Activated naive CD4-positive, alpha-beta T cell treated with Interleukin-2 at 50 U/mL for 16 hours (primary cell): ENCODE measurements at regions not wholly inside any gene's neighbourhood (a gene's known extent, or its start where the extent isn't known, plus 50 kb on each side); places are given as distances from the start of the nearest gene placed in this dataset.

Experiments used
- DNase-seq: peaks from one replicate; pipeline ENCODE4 v3.0.0-alpha.2; 2020

DNA sequence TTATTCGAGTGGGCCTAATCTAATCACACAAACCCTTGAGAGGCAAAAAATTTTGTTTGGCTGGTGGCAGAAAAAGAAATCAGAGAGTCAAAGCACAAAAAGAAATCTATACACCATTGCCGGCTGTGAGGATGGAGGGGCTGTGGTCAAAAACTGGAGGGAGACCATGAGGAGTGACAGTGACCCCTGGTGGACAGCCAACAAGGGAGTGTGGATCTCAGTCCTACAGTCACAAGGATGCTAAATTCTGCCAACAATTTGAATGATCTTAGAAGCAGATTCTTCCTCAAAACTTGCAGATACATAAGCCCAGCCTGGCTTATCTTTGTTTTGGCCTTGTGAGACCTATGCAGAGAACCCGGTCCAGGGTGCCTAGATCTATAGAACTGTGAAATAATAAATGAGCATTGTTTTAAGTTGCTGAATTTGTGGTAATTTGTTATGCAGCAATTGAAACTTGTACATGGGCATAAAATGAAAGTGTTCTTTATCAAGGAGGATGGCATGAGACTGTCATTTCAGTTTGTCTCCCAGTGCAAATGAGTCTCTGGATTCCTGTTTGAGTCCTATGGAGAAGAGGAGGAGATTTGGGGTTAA lies 103.0 kb upstream of the ARHGEF26 start:
- peak; percentile 19 for DNase-seq

DNA sequence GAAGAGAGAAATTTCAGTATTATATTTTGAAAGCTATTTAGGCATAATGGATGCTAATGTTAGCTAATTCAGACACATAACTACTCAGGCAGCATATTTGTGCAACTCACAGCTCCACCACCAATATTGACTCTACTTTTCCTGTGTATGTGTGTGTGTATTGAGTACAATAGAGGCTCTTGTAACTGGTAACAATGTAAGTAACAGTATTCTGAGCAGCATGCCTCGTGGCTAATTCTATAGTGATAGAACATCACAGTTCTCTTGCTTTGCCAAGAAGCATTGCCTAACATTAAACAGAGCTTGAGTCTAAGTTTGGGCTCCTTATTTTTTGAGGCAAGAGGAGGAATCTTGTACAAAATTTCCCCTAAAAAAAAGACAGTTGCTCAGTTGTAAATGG lies 98.6 kb upstream of the ARHGEF26 start:
- no peak for DNase-seq

- DNase-seq, result no peak
Observed at GRCh38 chr3:154023148-154023547, 98.0 kb upstream of the ARHGEF26 start.

- no peak for DNase-seq
Observed at GRCh38 chr3:154025007-154025406, 96.2 kb upstream of the ARHGEF26 start.

GRCh38 chr3:154029926-154030325 lies 91.3 kb upstream of the ARHGEF26 start:
- no peak for DNase-seq

DNA sequence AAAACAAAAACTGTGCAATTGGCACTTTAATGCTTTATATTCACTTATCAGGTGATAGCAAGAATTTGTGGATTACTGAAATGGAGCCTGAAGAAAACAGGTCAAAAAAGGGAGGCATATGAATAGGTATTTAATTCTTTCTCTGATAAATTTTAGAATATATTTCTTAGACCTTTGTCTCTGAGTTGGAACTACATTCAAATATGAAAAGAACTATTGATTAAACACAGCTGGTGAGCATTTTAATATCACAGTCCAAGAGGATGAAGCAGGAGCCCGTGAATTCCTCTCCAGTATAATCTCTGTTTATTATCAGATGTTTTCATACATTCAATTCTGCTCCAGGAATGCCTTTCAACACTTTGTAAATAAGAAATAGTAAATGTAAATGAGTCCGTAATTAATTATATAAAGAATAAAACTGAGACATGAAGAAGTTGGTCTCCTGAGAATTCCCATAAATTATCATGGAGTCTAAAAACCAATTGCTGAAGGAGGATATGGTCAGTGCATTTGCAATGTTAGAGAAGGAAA lies 86.3 kb upstream of the ARHGEF26 start:
- DNase-seq, result no peak

DNA sequence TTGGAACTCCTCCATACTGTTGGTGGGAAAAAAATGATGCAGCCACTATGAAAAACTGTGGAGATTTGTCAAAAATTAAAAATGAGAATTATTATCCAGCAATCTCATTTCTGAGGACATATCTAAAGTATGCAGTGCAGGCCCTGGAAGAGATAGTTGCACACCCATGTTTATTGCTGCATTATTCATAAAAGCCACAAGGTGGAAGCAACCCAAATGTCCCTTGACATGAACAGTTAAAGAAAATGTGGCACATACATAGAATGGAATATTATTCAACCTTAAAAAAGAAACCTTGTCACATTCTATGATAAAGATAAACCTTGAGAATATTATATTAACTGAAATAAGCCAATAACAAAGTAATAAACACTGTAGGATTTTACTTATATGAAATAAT lies 80.9 kb upstream of the ARHGEF26 start:
- no peak for DNase-seq

DNA sequence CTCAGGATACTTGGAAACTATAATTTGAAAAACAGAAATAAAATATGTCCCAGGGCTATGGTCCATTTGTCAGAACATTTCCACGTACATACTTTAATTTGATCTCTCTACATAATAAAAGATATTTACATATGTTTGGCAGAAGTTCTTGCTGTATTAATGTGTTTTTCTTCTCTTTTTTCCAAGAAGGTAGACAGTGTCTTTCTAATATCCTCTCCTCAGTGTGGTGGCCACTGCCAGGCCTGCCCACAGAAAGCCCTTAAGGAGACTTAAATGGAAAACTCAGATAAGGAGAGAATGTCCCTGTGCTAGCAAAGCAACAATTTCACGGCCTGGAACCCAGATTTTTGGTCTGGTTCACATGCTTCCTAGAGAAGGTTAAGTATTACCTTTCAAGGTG lies 76.5 kb upstream of the ARHGEF26 start:
- no peak for DNase-seq

- no peak for DNase-seq
Observed at GRCh38 chr3:154050216-154050615, 71.0 kb upstream of the ARHGEF26 start.

DNA sequence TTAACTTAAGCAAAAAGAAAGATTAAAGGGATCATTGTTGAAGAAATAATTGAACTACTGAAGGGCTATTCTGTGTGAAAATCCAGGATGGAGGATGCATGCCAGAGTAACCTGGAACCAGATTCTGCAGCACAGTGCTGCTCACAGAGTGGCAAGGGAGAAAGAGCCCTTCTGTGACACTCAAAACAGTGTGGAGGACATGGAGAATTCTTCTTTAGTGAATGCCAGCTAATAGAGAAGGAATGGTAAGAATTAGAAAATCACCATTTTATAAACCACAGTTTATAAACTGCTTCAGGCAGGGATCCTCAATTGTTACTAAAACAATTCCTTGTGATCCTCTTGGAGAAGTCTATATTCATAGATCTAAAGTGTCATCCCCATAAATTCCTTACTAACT lies 70.4 kb upstream of the ARHGEF26 start:
- no peak for DNase-seq

- no peak for DNase-seq
Observed at GRCh38 chr3:154059833-154060232, 61.4 kb upstream of the ARHGEF26 start.

DNA sequence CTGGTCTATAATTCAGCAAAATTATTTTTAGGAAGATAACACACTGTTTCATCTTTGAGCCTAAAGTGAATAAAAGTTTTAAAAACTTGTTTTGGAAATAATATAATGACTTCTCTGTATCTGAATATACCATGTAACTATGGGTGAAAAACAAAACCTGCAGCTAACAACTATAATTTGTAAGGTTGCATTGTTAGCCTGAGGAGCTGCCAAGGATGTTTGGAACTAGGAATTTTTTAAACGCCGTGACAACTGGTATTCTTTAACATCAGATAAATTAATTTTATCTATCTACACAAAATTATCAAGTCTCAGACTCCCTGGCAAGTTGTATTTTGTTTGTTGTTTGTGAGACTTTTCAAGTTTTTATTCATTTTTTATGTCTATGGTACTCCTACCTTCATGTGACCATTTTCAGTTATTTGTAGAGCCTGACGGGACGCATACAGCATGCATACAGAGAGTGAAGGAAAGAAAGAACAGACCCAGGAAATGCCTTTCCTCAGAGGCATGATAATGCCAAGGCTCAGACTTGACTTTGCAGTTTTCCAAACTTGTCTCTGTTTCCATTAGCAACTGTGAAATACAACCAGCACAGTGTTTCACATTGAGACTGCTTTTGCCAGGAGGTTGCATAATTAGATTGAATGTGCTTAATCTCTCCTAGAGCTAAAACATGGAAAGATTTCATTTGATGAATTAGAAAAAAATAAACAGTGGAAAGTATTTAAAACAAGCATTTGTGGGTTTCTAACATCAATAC lies 60.8 kb upstream of the ARHGEF26 start:
- no peak for DNase-seq

GRCh38 chr3:154061001-154061370 lies 60.2 kb upstream of the ARHGEF26 start:
- DNase-seq, result no peak

DNA sequence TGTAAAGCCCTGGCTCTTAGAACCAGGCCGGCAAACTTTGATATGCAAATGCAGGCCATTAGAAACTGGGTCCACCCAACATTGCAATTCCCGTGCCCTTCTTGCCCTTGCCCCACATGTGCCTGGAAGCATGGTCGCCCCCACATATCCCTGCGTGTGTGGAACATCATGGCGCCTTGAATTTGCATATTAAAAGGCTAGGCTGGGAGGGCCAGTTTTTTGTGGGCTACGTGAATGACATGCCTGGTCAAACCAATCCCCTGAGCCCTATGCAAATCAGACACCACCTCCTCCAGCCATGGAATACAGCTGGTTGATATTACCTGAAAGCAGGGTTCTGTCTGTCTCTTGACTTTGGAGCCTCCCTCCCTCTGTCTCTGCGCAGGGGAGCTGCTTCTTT lies 58.7 kb upstream of the ARHGEF26 start:
- DNase-seq, result no peak

- DNase-seq, result no peak
Observed at GRCh38 chr3:154071146-154071545, 50.0 kb upstream of the ARHGEF26 start.
